Lung (tissue), 11 donors: ENCODE measurements at regions not wholly inside any gene's neighbourhood (a gene's known extent, or its start where the extent isn't known, plus 50 kb on each side); places are given as distances from the start of the nearest gene placed in this dataset.

Experiments used
- ATAC-seq: fragments of 200-7000 bp; cut with Tn5 transposase; one replicate; pipeline ENCODE4 v1.9.1; 2020; ENCODE audit warnings: moderate number of reproducible peaks; ENCODE audit not compliant: insufficient read depth, low FRiP score
- DNase-seq, 3 donors: peaks; one replicate each; pipeline ENCODE4 v3.0.0-alpha.2; 2013 to 2017
- H3K27ac ChIP-seq, 2 donors: one replicate each; pipeline ENCODE4 v1.5.1; 2013; ENCODE audit warnings: mild to moderate bottlenecking in 2 of 2, moderate library complexity in 2 of 2, control low read depth in 1 of 2, inconsistent platforms in 1 of 2, low read depth in 1 of 2, low read length in 1 of 2
- H3K27me3 ChIP-seq, 3 donors: one replicate each; pipeline ENCODE4 v1.5.1; 2013; ENCODE audit warnings: low read length in 2 of 3; ENCODE audit not compliant: control insufficient read depth in 3 of 3, insufficient read depth in 3 of 3
- H3K36me3 ChIP-seq, 4 donors: one replicate each; pipeline ENCODE4 v1.5.1; 2013; ENCODE audit warnings: low read length in 4 of 4, mild to moderate bottlenecking in 1 of 4, moderate library complexity in 1 of 4; ENCODE audit not compliant: control insufficient read depth in 4 of 4, insufficient read depth in 4 of 4
- H3K4me1 ChIP-seq, 5 donors: one replicate each; pipeline ENCODE4 v1.5.1; 2013; ENCODE audit warnings: low read length in 5 of 5, mild to moderate bottlenecking in 2 of 5, moderate library complexity in 1 of 5; ENCODE audit not compliant: control insufficient read depth in 5 of 5, insufficient read depth in 5 of 5
- H3K4me3 ChIP-seq: one replicate; pipeline ENCODE4 v1.5.1; 2013; ENCODE audit warnings: mild to moderate bottlenecking, control low read depth, moderate library complexity
- H3K9ac ChIP-seq, 2 donors: one replicate each; pipeline ENCODE4 v1.5.1; 2013; ENCODE audit warnings: low read length in 2 of 2, control low read depth in 1 of 2; ENCODE audit not compliant: insufficient read depth in 1 of 2
- H3K9me3 ChIP-seq, 4 donors: one replicate each; pipeline ENCODE4 v1.5.1; 2013; ENCODE audit warnings: low read length in 3 of 4, mild to moderate bottlenecking in 1 of 4, moderate library complexity in 1 of 4; ENCODE audit not compliant: control insufficient read depth in 4 of 4, insufficient read depth in 3 of 4
- WGBS, 2 donors: extraction: QIAGEN DNeasy Blood & Tissue Kit; methylation state at CpG; one replicate each; pipeline ENCODE4 v1.1.7; 2013; 5-methylcytosine and 5-hydroxymethylcytosine counted together
- TF ChIP-seq, protein P1 (sequence below): IDR thresholded peaks from 2 replicates; pipeline ENCODE4 v1.5.1; 2012; ENCODE audit warnings: mild to moderate bottlenecking; ENCODE audit errors: control extremely low read depth, extremely low read depth
- donor health status: control.
- donor health status: control.
- donor health status: Bipolar disorder and iron deficiency.
- donor health status: healthy.
- donor health status: DM: yes; HTN: yes; CAD: no.

DNA sequence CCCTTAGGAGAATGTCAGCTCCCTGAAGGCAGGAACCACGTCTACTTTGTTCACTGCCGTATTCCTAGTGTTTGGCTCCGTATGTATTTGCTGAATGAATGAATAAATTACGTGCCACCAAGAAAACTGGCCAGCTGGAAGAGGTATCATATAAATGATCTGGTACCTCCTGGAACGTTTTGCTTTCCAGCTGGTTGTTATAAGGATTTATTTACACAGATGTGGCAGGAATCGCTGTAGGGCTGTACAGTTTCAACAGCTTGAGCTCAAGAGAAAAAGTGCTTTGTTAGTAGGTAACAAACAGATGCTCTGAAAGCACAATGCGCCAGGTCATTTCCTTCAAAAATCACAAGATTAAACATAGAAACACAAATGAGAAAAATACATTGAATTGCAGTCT is 108.8 kb upstream of the ATP2B2 start:
- Histone ChIP-seq H3K27me3 (peaks cover 0 to 31% (median 0%) of the 10 kb centered on the region in 3 donors), H3K9me3 (peaks cover 0 to 25% (median 2%) of the 10 kb centered on the region in 4 donors), H3K9ac (no peak overlapping the region), H3K36me3 (no peaks in the 10 kb centered on the region), H3K4me3 (no peak overlapping the region), H3K27ac (no peak overlapping the region), H3K4me1 (no peaks in the 10 kb centered on the region)
- WGBS, 2 donors, result 71 to 79% methylated on average over 7 of the region's 7 CpGs
- DNase-seq (no peak), ATAC-seq (no peak)
- TF ChIP-seq, protein P1, sequence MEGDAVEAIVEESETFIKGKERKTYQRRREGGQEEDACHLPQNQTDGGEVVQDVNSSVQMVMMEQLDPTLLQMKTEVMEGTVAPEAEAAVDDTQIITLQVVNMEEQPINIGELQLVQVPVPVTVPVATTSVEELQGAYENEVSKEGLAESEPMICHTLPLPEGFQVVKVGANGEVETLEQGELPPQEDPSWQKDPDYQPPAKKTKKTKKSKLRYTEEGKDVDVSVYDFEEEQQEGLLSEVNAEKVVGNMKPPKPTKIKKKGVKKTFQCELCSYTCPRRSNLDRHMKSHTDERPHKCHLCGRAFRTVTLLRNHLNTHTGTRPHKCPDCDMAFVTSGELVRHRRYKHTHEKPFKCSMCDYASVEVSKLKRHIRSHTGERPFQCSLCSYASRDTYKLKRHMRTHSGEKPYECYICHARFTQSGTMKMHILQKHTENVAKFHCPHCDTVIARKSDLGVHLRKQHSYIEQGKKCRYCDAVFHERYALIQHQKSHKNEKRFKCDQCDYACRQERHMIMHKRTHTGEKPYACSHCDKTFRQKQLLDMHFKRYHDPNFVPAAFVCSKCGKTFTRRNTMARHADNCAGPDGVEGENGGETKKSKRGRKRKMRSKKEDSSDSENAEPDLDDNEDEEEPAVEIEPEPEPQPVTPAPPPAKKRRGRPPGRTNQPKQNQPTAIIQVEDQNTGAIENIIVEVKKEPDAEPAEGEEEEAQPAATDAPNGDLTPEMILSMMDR, result no peak

DNA sequence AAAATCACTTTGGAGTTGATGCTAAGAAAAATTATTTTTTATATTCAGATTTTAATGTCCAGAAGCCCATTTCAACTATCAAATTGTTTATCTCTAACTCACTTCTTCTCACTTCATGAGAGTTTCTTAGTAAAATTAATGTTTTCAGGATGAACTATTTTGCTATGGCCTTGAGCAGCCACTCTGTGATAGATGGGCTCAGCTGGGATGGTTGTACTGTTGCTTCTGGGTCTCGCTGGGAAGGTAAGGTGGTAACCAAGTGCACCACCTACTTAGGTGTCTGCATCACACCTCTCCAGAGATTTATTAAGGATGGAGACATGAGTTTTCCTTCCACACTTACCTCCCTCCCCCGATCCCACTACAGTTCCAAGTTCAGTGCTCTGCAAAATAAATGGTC is 110.3 kb upstream of the ATP2B2 start:
- peaks cover 0 to 31% (median 0%) of the 10 kb centered on the region in 3 donors for H3K27me3 ChIP-seq
- TF ChIP-seq, protein P1, result no peak
- H3K4me1 ChIP-seq, result no peaks in the 10 kb centered on the region
- H3K9ac ChIP-seq, result no peak overlapping the region
- no peak for DNase-seq
- H3K4me3 ChIP-seq, result no peak overlapping the region
- ATAC-seq, result no peak
- 86 to 92% methylated on average over 2 of the region's 2 CpGs for WGBS, 2 donors
- no peak overlapping the region for H3K27ac ChIP-seq
- H3K36me3 ChIP-seq, result no peaks in the 10 kb centered on the region
- peaks cover 0 to 25% (median 2%) of the 10 kb centered on the region in 4 donors for H3K9me3 ChIP-seq

DNA sequence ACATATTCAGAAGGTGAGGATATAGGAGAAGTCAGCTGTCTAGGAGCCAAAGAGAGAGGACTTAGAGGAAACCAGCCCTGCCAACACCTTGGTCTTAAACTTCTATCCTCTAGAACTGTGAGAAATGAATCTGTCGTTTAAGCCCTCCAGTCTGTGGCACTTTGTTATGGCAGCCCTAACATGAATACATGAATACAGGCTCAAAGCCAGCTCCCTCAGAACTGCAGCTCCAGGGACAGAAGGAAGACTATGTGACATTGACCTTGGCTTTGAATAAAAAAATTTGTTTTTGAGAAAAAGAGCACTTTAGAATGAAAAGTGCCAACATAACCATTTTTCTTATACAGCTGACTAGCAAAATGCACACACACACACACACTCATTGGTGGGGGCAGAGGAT is 110.9 kb upstream of the ATP2B2 start:
- Histone ChIP-seq H3K36me3 (no peaks in the 10 kb centered on the region), H3K27me3 (peaks cover 0 to 32% (median 0%) of the 10 kb centered on the region in 3 donors), H3K27ac (no peak overlapping the region), H3K9me3 (peaks cover 0 to 27% (median 2%) of the 10 kb centered on the region in 4 donors), H3K4me3 (no peak overlapping the region), H3K9ac (no peak overlapping the region), H3K4me1 (no peaks in the 10 kb centered on the region)
- TF ChIP-seq, protein P1, result no peak
- no peak for ATAC-seq
- WGBS, 2 donors, result 67 to 73% methylated on average over 1 of the region's 1 CpG
- DNase-seq, result no peak
